ENCODE measurements at regions not wholly inside any gene's neighbourhood (a gene's known extent, or its start where the extent isn't known, plus 50 kb on each side); places are given as distances from the start of the nearest gene placed in this dataset.

DNA sequence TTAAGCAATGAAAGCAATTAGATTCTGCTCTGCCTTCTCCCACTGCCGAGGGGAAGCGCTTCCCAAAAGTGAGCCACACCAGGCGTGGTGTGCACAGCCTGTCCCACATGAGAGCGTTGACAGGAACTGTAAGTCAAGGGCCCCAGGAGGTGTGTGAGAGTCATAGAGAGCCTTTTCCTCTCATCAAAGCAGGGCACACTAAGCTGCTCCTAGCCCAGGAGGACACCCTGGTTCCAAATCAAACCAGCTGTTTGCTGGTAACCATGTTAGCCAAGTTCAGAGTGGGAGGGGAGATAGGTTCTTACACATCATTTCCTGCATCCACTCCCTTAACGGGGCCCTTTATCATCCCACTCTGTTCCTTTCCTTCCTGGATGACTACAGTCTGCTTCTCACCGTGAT, 98.3 kb downstream of the SPTSSA start:
- no peak for ATAC-seq (replicated peaks)
- H3K36me3 Mint-ChIP-seq (ENCODE audit: insufficient read depth), result no peaks in the 10 kb centered on the region
- H3K9me3 Mint-ChIP-seq, result no peaks in the 10 kb centered on the region
- H3K27me3 Mint-ChIP-seq, result peaks cover 36 to 44% of the 10 kb centered on the region in 2 donors
- H3K27ac Mint-ChIP-seq, result no peak overlapping the region
- no peak for DNase-seq
- H3K4me3 Mint-ChIP-seq, result no peak overlapping the region
- H3K4me1 Mint-ChIP-seq (ENCODE audit: low read depth in 2 of 2), result no peaks in the 10 kb centered on the region

GRCh38 chr14:34362641-34363251, 99.3 kb downstream of the SPTSSA start:
- Mint-ChIP-seq H3K36me3 (ENCODE audit: insufficient read depth) (no peaks in the 10 kb centered on the region), H3K4me1 (ENCODE audit: low read depth in 2 of 2) (no peaks in the 10 kb centered on the region), H3K27ac (no peak overlapping the region), H3K27me3 (peaks cover 33 to 35% of the 10 kb centered on the region in 2 donors), H3K9me3 (no peaks in the 10 kb centered on the region), H3K4me3 (no peak overlapping the region)
- ATAC-seq (replicated peaks) (no peak), DNase-seq (no peak)

DNA sequence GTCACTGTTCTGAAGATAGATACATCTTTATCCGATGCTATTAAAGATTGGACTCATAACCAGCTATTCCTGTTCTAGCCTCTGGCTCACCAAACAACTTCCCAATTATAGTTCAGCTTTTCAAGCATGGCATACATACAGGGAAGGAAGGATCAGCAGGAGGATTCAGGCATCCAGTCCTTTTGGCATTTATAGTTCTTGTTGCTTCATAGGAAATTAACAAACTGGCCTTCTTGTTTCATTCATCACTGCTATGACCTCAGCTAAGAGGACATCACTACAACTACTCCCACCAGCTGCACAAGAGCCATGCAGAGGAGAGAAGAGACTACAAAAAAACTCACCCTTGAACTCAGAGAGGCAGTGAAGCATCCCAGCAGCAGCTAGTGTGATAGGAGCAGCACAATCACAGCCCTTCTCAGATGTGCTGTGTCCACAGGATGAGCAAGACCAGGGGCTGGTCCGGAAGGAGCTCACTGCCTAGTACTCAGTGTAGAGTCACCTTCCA, 100.5 kb downstream of the SPTSSA start:
- no peaks in the 10 kb centered on the region for H3K36me3 Mint-ChIP-seq (ENCODE audit: insufficient read depth)
- H3K27me3 Mint-ChIP-seq, result peaks cover 27 to 33% of the 10 kb centered on the region in 2 donors
- H3K4me1 Mint-ChIP-seq (ENCODE audit: low read depth in 2 of 2), result no peaks in the 10 kb centered on the region
- H3K27ac Mint-ChIP-seq, result no peak overlapping the region
- ATAC-seq (replicated peaks), result no peak
- H3K9me3 Mint-ChIP-seq, result no peaks in the 10 kb centered on the region
- no peak for DNase-seq
- no peak overlapping the region for H3K4me3 Mint-ChIP-seq

DNA sequence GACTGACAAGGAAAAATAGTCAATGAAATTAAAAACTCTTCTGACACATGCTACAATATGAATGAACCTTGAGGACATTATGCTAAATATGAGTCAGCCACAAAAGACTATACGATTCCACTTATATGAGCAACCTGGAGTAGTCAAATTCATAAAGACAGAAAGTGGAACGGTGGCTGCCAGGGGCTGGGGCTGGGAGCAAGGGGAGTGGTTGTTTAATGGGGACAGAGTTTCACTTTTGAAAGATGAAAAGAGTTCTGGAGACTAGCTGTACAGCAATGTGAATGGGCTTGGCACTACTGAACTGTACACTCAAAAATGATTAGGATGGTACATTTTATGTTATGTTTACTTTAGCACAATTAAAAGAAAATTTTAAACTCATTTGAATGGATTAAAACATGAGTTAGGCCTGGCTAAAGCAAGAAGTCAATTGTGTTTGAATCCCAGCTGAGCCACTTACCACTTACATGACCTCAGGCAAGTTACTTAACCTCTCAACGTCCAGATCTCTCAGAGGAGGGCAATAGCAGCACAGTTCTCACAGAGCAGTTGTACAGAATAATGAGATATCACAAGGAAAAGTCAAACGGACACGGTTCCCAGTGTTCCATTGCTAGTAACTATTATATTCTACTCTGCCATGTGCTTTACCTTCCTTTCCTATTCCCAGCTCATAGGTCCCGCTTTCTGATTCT, 102.5 kb downstream of the SPTSSA start:
- ATAC-seq (replicated peaks), result no peak
- Mint-ChIP-seq H3K27me3 (peaks cover 20 to 24% of the 10 kb centered on the region in 2 donors), H3K27ac (no peak overlapping the region), H3K9me3 (no peaks in the 10 kb centered on the region), H3K4me1 (ENCODE audit: low read depth in 2 of 2) (no peaks in the 10 kb centered on the region), H3K36me3 (ENCODE audit: insufficient read depth) (no peaks in the 10 kb centered on the region), H3K4me3 (no peak overlapping the region)
- DNase-seq, result no peak

- H3K9me3 Mint-ChIP-seq, result no peaks in the 10 kb centered on the region
- H3K27ac Mint-ChIP-seq, result no peak overlapping the region
- no peak for ATAC-seq (replicated peaks)
- no peaks in the 10 kb centered on the region for H3K4me1 Mint-ChIP-seq (ENCODE audit: low read depth in 2 of 2)
- H3K36me3 Mint-ChIP-seq (ENCODE audit: insufficient read depth), result no peaks in the 10 kb centered on the region
- no peak for DNase-seq
- H3K27me3 Mint-ChIP-seq, result no peaks in the 10 kb centered on the region
- H3K4me3 Mint-ChIP-seq, result no peak overlapping the region
These were observed 105.8 kb downstream of the SPTSSA start for GRCh38 chr14:34356264-34356654.

DNA sequence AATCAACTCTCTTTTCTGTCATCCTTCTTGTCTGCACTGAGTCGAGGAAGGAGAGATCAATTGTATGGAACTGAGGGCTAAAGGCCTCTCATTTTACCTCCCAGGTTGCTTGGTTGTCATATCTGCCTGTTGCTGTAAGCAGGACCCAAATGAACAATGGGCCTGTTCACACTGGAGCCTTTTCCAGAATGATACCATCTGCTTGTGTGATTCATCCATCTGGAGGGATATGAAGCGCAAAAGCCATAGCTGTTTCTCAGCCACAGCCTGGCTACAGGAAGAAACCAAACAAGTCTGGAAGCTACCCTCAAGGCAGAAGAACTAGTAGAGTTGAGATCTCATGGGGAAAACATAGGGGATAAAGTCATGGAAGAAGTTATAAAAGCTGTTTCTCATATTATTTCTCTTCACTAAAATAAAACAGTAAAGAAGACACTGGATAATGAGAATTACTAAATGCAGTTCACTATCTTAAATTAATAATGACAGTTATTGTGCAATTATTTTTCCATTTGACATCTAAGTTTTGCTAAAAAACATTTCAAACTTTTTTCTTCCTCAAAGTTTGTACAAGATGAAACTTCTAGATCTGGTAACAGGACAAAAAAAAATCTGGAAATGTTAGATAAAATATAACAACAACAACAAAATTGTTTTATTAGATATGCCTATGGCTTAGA, 106.3 kb downstream of the SPTSSA start:
- Mint-ChIP-seq H3K27me3 (no peaks in the 10 kb centered on the region), H3K27ac (no peak overlapping the region), H3K4me1 (ENCODE audit: low read depth in 2 of 2) (no peaks in the 10 kb centered on the region), H3K36me3 (ENCODE audit: insufficient read depth) (no peaks in the 10 kb centered on the region), H3K4me3 (no peak overlapping the region), H3K9me3 (no peaks in the 10 kb centered on the region)
- no peak for ATAC-seq (replicated peaks)
- no peak for DNase-seq

DNA sequence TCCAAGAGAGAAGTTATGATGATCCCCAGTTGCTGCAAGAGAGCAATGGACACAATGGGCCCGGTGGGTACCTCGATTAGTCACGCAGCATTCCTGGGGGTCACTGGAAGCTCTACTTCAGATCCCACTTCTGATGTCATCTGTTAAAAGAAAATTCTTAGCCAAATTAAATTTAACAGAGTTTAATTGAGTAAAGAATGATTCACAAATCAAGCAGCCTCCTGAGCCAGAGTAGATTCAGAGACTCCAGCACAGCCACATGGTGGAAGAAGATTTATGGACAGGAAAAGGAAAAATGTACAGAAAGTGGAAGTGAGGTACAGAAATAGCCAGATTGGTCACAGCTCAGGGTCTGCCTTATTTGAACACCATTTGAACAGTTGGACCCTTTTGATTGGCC, 107.5 kb downstream of the SPTSSA start:
- ATAC-seq (replicated peaks) (no peak), DNase-seq (no peak)
- H3K9me3 Mint-ChIP-seq, result no peaks in the 10 kb centered on the region
- no peak overlapping the region for H3K27ac Mint-ChIP-seq
- H3K36me3 Mint-ChIP-seq (ENCODE audit: insufficient read depth), result no peaks in the 10 kb centered on the region
- H3K27me3 Mint-ChIP-seq, result no peaks in the 10 kb centered on the region
- H3K4me1 Mint-ChIP-seq (ENCODE audit: low read depth in 2 of 2), result no peaks in the 10 kb centered on the region
- no peak overlapping the region for H3K4me3 Mint-ChIP-seq

GRCh38 chr14:34350903-34351302, 111.1 kb downstream of the SPTSSA start:
- ATAC-seq (replicated peaks), result no peak
- H3K27me3 Mint-ChIP-seq, result no peaks in the 10 kb centered on the region
- no peaks in the 10 kb centered on the region for H3K9me3 Mint-ChIP-seq
- H3K27ac Mint-ChIP-seq, result no peak overlapping the region
- H3K4me1 Mint-ChIP-seq (ENCODE audit: low read depth in 2 of 2), result no peaks in the 10 kb centered on the region
- H3K4me3 Mint-ChIP-seq, result no peak overlapping the region
- H3K36me3 Mint-ChIP-seq (ENCODE audit: insufficient read depth), result no peaks in the 10 kb centered on the region
- no peak for DNase-seq

DNA sequence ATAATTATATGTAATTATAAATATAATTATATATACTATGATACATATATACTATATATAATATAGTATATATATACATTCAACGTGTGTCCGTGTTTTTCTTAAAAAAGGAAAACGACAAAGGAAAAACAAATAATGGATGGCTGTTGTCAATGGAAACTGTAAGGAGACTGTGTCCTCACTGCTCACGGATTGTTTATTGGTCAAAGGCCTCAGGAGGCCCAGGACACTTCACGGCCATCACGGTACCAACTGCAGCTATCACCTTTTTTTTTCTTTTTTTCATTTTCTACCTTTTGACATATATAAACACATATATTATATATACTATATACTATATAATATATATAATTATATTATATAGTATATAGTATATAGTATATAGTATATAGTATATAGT, 113.4 kb downstream of the SPTSSA start:
- no peak for DNase-seq
- no peaks in the 10 kb centered on the region for H3K9me3 Mint-ChIP-seq
- H3K27ac Mint-ChIP-seq, result no peak overlapping the region
- no peaks in the 10 kb centered on the region for H3K4me1 Mint-ChIP-seq (ENCODE audit: low read depth in 2 of 2)
- no peak for ATAC-seq (replicated peaks)
- H3K36me3 Mint-ChIP-seq (ENCODE audit: insufficient read depth), result no peaks in the 10 kb centered on the region
- no peak overlapping the region for H3K4me3 Mint-ChIP-seq
- peaks cover 0 to 4% of the 10 kb centered on the region in 2 donors for H3K27me3 Mint-ChIP-seq

- peaks cover 0 to 6% of the 10 kb centered on the region in 2 donors for H3K27me3 Mint-ChIP-seq
- H3K4me1 Mint-ChIP-seq (ENCODE audit: low read depth in 2 of 2), result no peaks in the 10 kb centered on the region
- H3K4me3 Mint-ChIP-seq, result no peak overlapping the region
- H3K9me3 Mint-ChIP-seq, result no peaks in the 10 kb centered on the region
- ATAC-seq (replicated peaks) (no peak), DNase-seq (no peak)
- H3K36me3 Mint-ChIP-seq (ENCODE audit: insufficient read depth), result no peaks in the 10 kb centered on the region
- H3K27ac Mint-ChIP-seq, result no peak overlapping the region
These were observed 114.4 kb downstream of the SPTSSA start for GRCh38 chr14:34347683-34348082.

DNA sequence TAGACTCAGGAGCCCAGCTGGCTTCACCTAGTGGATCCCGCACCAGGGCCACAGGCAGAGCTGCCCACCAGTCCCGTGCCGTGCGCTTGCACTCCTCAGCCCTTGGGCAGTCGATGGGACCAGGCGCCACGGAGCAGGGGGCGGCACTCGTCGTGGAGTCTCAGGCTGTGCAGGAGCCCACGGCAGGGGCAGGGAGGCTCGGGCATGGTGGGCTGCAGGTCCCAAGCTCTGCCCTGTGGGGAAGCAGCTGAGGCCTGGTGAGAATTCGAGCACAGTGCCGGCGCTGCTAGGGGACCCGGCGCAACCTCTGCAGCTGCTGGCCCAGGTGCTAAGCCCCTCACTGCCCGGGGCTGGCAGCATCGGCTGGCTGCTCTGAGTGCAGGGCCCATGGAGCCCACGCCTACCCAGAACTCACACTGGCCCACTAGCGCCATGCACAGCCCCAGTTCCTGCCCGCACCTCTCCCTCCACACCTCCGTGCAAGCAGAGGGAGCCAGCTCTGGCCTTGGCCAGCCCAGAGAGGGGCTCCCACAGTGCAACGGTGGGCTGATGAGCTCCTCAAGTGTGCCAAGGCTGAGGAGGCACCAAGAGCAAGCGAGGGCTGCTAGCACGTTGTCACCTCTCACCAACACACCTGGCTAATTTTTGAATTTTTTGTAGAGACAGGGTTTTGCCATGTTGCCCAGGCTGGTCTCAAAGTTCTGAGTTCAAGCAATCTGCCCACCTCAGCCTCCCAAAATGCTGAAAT, 116.1 kb downstream of the SPTSSA start:
- Mint-ChIP-seq H3K27ac (no peak overlapping the region), H3K4me1 (ENCODE audit: low read depth in 2 of 2) (no peaks in the 10 kb centered on the region), H3K27me3 (peaks cover 0 to 6% of the 10 kb centered on the region in 2 donors), H3K9me3 (no peaks in the 10 kb centered on the region), H3K36me3 (ENCODE audit: insufficient read depth) (no peaks in the 10 kb centered on the region), H3K4me3 (no peak overlapping the region)
- DNase-seq (no peak), ATAC-seq (replicated peaks) (no peak)

- Mint-ChIP-seq H3K36me3 (ENCODE audit: insufficient read depth) (no peaks in the 10 kb centered on the region), H3K27me3 (peaks cover 0 to 6% of the 10 kb centered on the region in 2 donors), H3K9me3 (no peaks in the 10 kb centered on the region), H3K4me3 (no peak overlapping the region), H3K27ac (no peak overlapping the region), H3K4me1 (ENCODE audit: low read depth in 2 of 2) (no peaks in the 10 kb centered on the region)
- DNase-seq, result no peak
- no peak for ATAC-seq (replicated peaks)
These were observed 117.7 kb downstream of the SPTSSA start for GRCh38 chr14:34344318-34344717.

DNA sequence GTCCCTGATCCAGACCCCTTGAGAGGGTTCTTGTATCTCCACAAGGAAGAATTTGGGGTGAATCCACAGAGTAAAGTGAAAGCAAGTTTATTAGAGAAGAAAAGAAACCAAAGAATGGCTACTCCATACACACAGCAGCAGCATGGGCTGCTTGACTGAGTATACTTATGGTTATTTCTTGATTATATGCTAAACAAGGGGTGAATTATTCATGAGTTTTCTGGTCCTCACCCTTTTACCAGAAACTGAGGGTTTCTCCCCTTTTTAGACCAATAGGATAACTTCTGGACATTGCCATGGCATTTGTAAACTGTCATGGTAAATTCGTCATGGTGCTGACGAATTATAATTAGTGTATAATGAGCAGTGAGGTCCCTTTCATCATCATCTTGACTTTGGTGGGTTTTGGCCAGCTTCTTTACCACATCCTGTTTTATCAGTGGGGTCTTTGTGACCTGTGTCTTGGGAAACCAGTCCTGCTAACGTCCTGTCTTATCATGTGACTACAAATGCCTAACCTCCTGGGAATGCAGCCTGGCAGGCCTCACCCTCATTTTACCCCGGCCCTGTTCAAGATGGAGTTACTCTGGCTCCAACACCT, 121.9 kb downstream of the SPTSSA start:
- H3K4me1 Mint-ChIP-seq (ENCODE audit: low read depth in 2 of 2), result no peaks in the 10 kb centered on the region

More for the DNA sequence above, 121.9 kb downstream of the SPTSSA start:
- no peak overlapping the region for H3K4me3 Mint-ChIP-seq
- H3K36me3 Mint-ChIP-seq (ENCODE audit: insufficient read depth), result no peaks in the 10 kb centered on the region
- no peak for ATAC-seq (replicated peaks)
- no peaks in the 10 kb centered on the region for H3K9me3 Mint-ChIP-seq
- no peak overlapping the region for H3K27ac Mint-ChIP-seq
- peaks cover 0 to 6% of the 10 kb centered on the region in 2 donors for H3K27me3 Mint-ChIP-seq
- no peak for DNase-seq

All from effector memory CD8-positive, alpha-beta T cell (primary cell).